GM12865 (cell line): ENCODE measurements at regions not wholly inside any gene's neighbourhood (a gene's known extent, or its start where the extent isn't known, plus 50 kb on each side); places are given as distances from the start of the nearest gene placed in this dataset.

Source experiments
- DNase-seq: peaks from one replicate; pipeline ENCODE4 v3.0.0; 2010; ENCODE audit warnings: low read depth
- H3K4me3 ChIP-seq: 2 replicates; pipeline ENCODE4 v1.5.1; 2011; ENCODE audit warnings: mild to moderate bottlenecking, low read depth, low read length, control low read depth
- TF ChIP-seq, protein P1 (sequence below): IDR thresholded peaks from 2 replicates; pipeline ENCODE4 v1.5.1; 2011; ENCODE audit warnings: low read length, control low read depth, low read depth, inconsistent platforms; ENCODE audit not compliant: insufficient read depth; ENCODE audit errors: missing control alignments

DNA sequence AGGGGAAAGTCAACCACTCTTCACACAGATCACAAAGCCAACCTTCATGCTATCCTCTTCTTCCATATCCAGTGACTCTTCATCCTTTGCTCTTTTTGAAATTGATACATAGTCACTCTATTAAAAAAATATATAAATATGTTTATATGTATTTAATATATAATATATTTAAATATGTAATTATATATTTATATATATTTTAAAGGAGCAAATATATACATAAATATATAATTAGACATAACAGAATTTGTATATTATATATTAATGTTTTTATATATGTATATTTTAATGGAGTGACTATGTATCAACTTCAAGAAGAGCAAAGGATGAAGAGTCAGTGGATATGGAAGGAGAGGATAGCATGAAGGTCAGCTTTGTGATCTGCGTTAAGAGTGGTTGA lies 374.9 kb downstream of the CDH9 start:
- no peak overlapping the region for H3K4me3 ChIP-seq
- DNase-seq, result no peak
- TF ChIP-seq, protein P1, sequence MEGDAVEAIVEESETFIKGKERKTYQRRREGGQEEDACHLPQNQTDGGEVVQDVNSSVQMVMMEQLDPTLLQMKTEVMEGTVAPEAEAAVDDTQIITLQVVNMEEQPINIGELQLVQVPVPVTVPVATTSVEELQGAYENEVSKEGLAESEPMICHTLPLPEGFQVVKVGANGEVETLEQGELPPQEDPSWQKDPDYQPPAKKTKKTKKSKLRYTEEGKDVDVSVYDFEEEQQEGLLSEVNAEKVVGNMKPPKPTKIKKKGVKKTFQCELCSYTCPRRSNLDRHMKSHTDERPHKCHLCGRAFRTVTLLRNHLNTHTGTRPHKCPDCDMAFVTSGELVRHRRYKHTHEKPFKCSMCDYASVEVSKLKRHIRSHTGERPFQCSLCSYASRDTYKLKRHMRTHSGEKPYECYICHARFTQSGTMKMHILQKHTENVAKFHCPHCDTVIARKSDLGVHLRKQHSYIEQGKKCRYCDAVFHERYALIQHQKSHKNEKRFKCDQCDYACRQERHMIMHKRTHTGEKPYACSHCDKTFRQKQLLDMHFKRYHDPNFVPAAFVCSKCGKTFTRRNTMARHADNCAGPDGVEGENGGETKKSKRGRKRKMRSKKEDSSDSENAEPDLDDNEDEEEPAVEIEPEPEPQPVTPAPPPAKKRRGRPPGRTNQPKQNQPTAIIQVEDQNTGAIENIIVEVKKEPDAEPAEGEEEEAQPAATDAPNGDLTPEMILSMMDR, result no peak

GRCh38 chr5:26662806-26663360 lies 375.5 kb downstream of the CDH9 start:
- H3K4me3 ChIP-seq, result no peak overlapping the region
- no peak for DNase-seq
- TF ChIP-seq, protein P1, result no peak

GRCh38 chr5:26660116-26660515 lies 378.3 kb downstream of the CDH9 start:
- H3K4me3 ChIP-seq, result no peak overlapping the region
- no peak for DNase-seq
- TF ChIP-seq, protein P1, result no peak

- no peak overlapping the region for H3K4me3 ChIP-seq
- TF ChIP-seq, protein P1, result no peak
- DNase-seq, result no peak
These were observed 389.4 kb downstream of the CDH9 start for GRCh38 chr5:26649000-26649399.

- no peak overlapping the region for H3K4me3 ChIP-seq
- DNase-seq, result no peak
- TF ChIP-seq, protein P1, result no peak
These were observed 390.6 kb downstream of the CDH9 start for GRCh38 chr5:26647781-26648180.

DNA sequence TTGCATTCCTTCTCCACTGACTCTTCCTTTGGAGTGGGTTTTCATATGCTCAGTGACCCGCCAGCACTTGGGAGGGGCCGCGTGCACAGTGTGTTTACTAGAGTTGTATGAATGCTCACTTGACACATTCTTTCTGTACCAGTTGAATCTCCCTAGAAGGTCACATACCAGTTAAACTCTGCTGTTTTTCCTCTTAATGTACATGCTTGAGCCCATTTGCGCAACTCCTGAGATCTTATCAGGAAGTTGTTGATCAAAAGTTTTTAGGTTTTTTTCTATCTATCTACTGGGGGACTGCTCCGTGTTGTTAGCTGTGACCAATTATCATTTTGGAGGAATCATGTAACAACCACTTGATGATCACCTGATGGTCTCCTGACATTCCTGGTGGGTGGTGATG lies 392.7 kb downstream of the CDH9 start:
- DNase-seq, result no peak
- no peak overlapping the region for H3K4me3 ChIP-seq
- TF ChIP-seq, protein P1, result no peak

- no peak overlapping the region for H3K4me3 ChIP-seq
- TF ChIP-seq, protein P1, result no peak
- no peak for DNase-seq
These were observed 396.9 kb downstream of the CDH9 start for GRCh38 chr5:26641492-26641891.
